HEK293 (cell line): ENCODE measurements at regions not wholly inside any gene's neighbourhood (a gene's known extent, or its start where the extent isn't known, plus 50 kb on each side); places are given as distances from the start of the nearest gene placed in this dataset.

Experiments
- CTCF ChIA-PET: fragments of 350-600 bp; formaldehyde crosslinking; extraction: SDS; loops from one replicate; lab custom pipeline; 2021; ENCODE audit warnings: antibody characterized with exemption; lab: Yijun Ruan, JAX
- POLR2A ChIA-PET: fragments of 300-600 bp; formaldehyde crosslinking; extraction: SDS; loops from one replicate; lab custom pipeline; 2020; ENCODE audit warnings: antibody characterized with exemption, inconsistent platforms; lab: Yijun Ruan, JAX
- H3K27ac ChIP-seq: fragments of 200-500 bp; sonication (Bioruptor generic); 2 replicates; pipeline ENCODE4 v1.5.1; 2014; ENCODE audit warnings: low read depth, low read length, control low read depth, inconsistent platforms; ENCODE audit errors: extremely low read depth
- H3K36me3 ChIP-seq, 2 experiments: fragments of 200-500 bp in 1 of 2; sonication (Bioruptor generic) in 1 of 2; 1 replicate in 1 of 2; 2 replicates in 1 of 2; pipeline ENCODE4 v1.5.1; 2014 to 2017; ENCODE audit warnings: inconsistent platforms in 2 of 2, low read length in 2 of 2; ENCODE audit not compliant: control insufficient read depth in 2 of 2, insufficient read depth in 1 of 2
- H3K4me1 ChIP-seq: fragments of 200-500 bp; sonication (Bioruptor generic); 2 replicates; pipeline ENCODE4 v1.5.1; 2014; ENCODE audit warnings: mild to moderate bottlenecking, low read length, inconsistent platforms; ENCODE audit not compliant: control insufficient read depth, insufficient read depth
- H3K4me3 ChIP-seq: 2 replicates; pipeline ENCODE4 v1.5.1; 2011; ENCODE audit warnings: low read depth, mild to moderate bottlenecking, control low read depth, low read length, moderate library complexity
- H3K9me3 ChIP-seq: fragments of 200-500 bp; sonication (Bioruptor generic); 2 replicates; pipeline ENCODE4 v1.5.1; 2014; ENCODE audit warnings: low read depth, low read length, inconsistent platforms; ENCODE audit not compliant: control insufficient read depth, insufficient read depth
- PATZ1 ChIP-seq: fragments of 450-650 bp; formaldehyde crosslinking; IDR thresholded peaks from 2 replicates; pipeline ENCODE4 v1.5.1; 2016; ENCODE audit warnings: missing biosample characterization, missing genetic modification characterization
- ZBTB10 ChIP-seq: fragments of 450-650 bp; formaldehyde crosslinking; IDR thresholded peaks from 2 replicates; pipeline ENCODE4 v1.5.1; 2016; ENCODE audit warnings: missing biosample characterization, missing genetic modification characterization
- ZBTB49 ChIP-seq: fragments of 450-650 bp; formaldehyde crosslinking; IDR thresholded peaks from 2 replicates; pipeline ENCODE4 v1.5.1; 2016; ENCODE audit warnings: missing biosample characterization, missing genetic modification characterization, low read depth
- ZNF114 ChIP-seq: fragments of 450-650 bp; formaldehyde crosslinking; IDR thresholded peaks from 2 replicates; pipeline ENCODE4 v1.5.0; 2017; ENCODE audit warnings: missing biosample characterization, missing genetic modification characterization
- ZNF148 ChIP-seq: fragments of 450-650 bp; formaldehyde crosslinking; IDR thresholded peaks from 2 replicates; pipeline ENCODE4 v1.5.0; 2017; ENCODE audit warnings: missing biosample characterization, missing genetic modification characterization, borderline replicate concordance
- ZNF155 ChIP-seq: fragments of 450-650 bp; formaldehyde crosslinking; IDR thresholded peaks from 2 replicates; pipeline ENCODE4 v1.5.1; 2016; ENCODE audit warnings: missing biosample characterization, missing genetic modification characterization
- ZNF23 ChIP-seq: fragments of 450-650 bp; formaldehyde crosslinking; IDR thresholded peaks from 2 replicates; pipeline ENCODE4 v1.5.1; 2016; ENCODE audit warnings: missing biosample characterization, missing genetic modification characterization, borderline replicate concordance
- ZNF24 ChIP-seq: fragments of 450-650 bp; formaldehyde crosslinking; IDR thresholded peaks from 2 replicates; pipeline ENCODE4 v1.5.1; 2016; ENCODE audit warnings: missing biosample characterization, missing genetic modification characterization
- ZNF398 ChIP-seq: fragments of 450-650 bp; formaldehyde crosslinking; IDR thresholded peaks from 2 replicates; pipeline ENCODE4 v1.5.1; 2017; ENCODE audit warnings: missing biosample characterization, missing genetic modification characterization
- ZNF416 ChIP-seq: fragments of 450-650 bp; formaldehyde crosslinking; IDR thresholded peaks from 2 replicates; pipeline ENCODE4 v1.5.1; 2016; ENCODE audit warnings: missing biosample characterization, missing genetic modification characterization
- ZNF48 ChIP-seq: fragments of 450-650 bp; formaldehyde crosslinking; IDR thresholded peaks from 2 replicates; pipeline ENCODE4 v1.5.1; 2016; ENCODE audit warnings: missing biosample characterization, missing genetic modification characterization
- ZNF521 ChIP-seq: fragments of 450-650 bp; formaldehyde crosslinking; IDR thresholded peaks from 2 replicates; pipeline ENCODE4 v1.5.1; 2017; ENCODE audit warnings: missing biosample characterization, mild to moderate bottlenecking, missing genetic modification characterization
- ZNF561 ChIP-seq: fragments of 450-650 bp; IDR thresholded peaks from 2 replicates; pipeline ENCODE4 v1.5.1; 2018; ENCODE audit warnings: missing biosample characterization, missing genetic modification characterization, borderline replicate concordance
- ZNF610 ChIP-seq: fragments of 450-650 bp; formaldehyde crosslinking; IDR thresholded peaks from 2 replicates; pipeline ENCODE4 v1.5.1; 2016; ENCODE audit warnings: missing biosample characterization, missing genetic modification characterization, borderline replicate concordance
- ZNF626 ChIP-seq: fragments of 450-650 bp; sonication (Bioruptor Pico); formaldehyde crosslinking; IDR thresholded peaks from 2 replicates; pipeline ENCODE4 v1.5.1; 2018; ENCODE audit warnings: missing biosample characterization, missing genetic modification characterization, inconsistent platforms
- ZNF639 ChIP-seq: fragments of 450-650 bp; formaldehyde crosslinking; IDR thresholded peaks from 2 replicates; pipeline ENCODE4 v1.5.1; 2016; ENCODE audit warnings: missing biosample characterization, missing genetic modification characterization
- ZSCAN4 ChIP-seq: fragments of 450-650 bp; formaldehyde crosslinking; IDR thresholded peaks from 2 replicates; pipeline ENCODE4 v1.5.1; 2017; ENCODE audit warnings: missing biosample characterization, missing genetic modification characterization
- ZSCAN5A ChIP-seq: fragments of 450-650 bp; formaldehyde crosslinking; IDR thresholded peaks from 2 replicates; pipeline ENCODE4 v1.5.1; 2016; ENCODE audit warnings: missing biosample characterization, missing genetic modification characterization

- no peak for TF ChIP-seq ZNF398
- no peak for TF ChIP-seq ZNF521 (tag by site-specific recombination)
- TF ChIP-seq ZNF24 (tag by site-specific recombination): no peak
- no peak for TF ChIP-seq ZNF610
- no peak for TF ChIP-seq PATZ1 (tag by site-specific recombination)
- TF ChIP-seq, all 188 proteins: peak for 0
Observed at GRCh38 chr1:181985281-181985680, 76.2 kb downstream of the ZNF648 start (continued).

GRCh38 chr1:181984006-181984405, 77.5 kb downstream of the ZNF648 start:
- H3K27ac ChIP-seq: no peak overlapping the region
- CTCF ChIA-PET: no interaction called here
- no peak overlapping the region for H3K4me3 ChIP-seq
- no peaks in the 10 kb centered on the region for H3K9me3 ChIP-seq
- POLR2A ChIA-PET: no interaction called here
- TF ChIP-seq ZNF48 (tag by site-specific recombination) (no peak), ZSCAN5A (tag by site-specific recombination) (no peak), ZSCAN4 (tag by site-specific recombination) (no peak), ZNF148 (tag by site-specific recombination) (no peak), ZBTB10 (tag by site-specific recombination) (no peak), ZNF155 (tag by site-specific recombination) (no peak), ZNF626 (tag by site-specific recombination) (no peak), ZNF639 (tag by site-specific recombination) (no peak), ZBTB49 (no peak), ZNF416 (tag by site-specific recombination) (no peak), ZNF561 (no peak), ZNF23 (tag by site-specific recombination) (no peak), ZNF114 (no peak)
- no peaks in the 10 kb centered on the region for H3K36me3 ChIP-seq
- H3K4me1 ChIP-seq: no peaks in the 10 kb centered on the region
